ENCODE measurements at regions not wholly inside any gene's neighbourhood (a gene's known extent, or its start where the extent isn't known, plus 50 kb on each side); places are given as distances from the start of the nearest gene placed in this dataset.

DNA sequence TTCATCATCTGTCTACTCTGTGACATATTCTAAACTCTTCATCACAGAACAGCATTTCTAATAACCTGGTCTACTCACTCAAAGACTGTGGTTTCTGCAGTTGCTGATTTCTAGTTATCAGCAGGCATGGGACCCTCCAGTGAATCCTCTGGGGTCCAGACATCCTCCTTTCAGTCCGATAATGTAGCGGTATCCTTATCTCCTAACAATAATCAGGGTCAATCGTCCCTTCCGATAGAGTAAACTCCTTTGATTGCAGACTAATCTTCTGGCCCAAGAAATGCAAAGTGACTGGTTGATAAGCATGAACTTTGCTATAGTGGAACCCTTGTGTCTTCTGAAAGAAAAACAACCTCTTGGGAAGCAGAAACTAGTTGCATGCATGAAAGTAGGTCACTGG, 1209.8 kb upstream of the CELF2 start:
- intact Hi-C loops (cut with DNase I) = no loop called here
- DNase-seq (ENCODE audit: extremely low spot score in 2 of 2) = no peak
- TF ChIP-seq POLR2AphosphoS5 (IDR thresholded peaks at IDR 0.05; ENCODE audit: insufficient read depth in 1 of 2, low read depth in 1 of 2) (no peak), POLR2A (IDR thresholded peaks at IDR 0.05) (no peak), CTCF (IDR thresholded peaks at IDR 0.05) (no peak)

DNA sequence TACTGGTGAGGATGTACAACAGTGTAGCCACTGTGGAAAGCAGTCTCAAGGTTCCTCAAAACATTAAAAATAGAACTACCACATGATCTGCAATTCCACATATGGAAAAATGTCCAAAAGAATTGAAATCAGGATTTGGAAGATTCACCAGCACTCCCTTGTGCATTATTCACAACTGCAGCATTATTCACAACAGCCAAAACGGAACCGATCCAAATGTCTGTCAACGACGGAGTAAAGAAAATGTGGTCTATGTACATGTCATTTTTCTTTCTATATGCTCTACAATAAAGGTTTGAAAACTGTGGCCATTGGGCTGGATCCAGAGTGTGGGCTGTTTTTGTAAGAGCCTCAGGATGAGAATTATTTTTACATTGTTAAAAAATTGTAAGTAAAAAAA, 1206.1 kb upstream of the CELF2 start:
- Histone ChIP-seq H3K27ac (no peak overlapping the region), H3K27me3 (no peaks in the 10 kb centered on the region), H3K36me3 (no peaks in the 10 kb centered on the region), H3K4me3 (no peak overlapping the region), H3K4me1 (no peaks in the 10 kb centered on the region), H3K9me3 (no peaks in the 10 kb centered on the region)
- intact Hi-C loops (cut with DNase I) = no loop called here
- DNase-seq (ENCODE audit: extremely low spot score in 2 of 2) = no peak
- TF ChIP-seq POLR2AphosphoS5 (IDR thresholded peaks at IDR 0.05; ENCODE audit: insufficient read depth in 1 of 2, low read depth in 1 of 2) (no peak), POLR2A (IDR thresholded peaks at IDR 0.05) (no peak), CTCF (IDR thresholded peaks at IDR 0.05) (no peak)

More for the DNA sequence above, 1209.8 kb upstream of the CELF2 start:
- Histone ChIP-seq H3K4me1 (no peaks in the 10 kb centered on the region), H3K36me3 (no peaks in the 10 kb centered on the region), H3K27me3 (no peaks in the 10 kb centered on the region), H3K4me3 (no peak overlapping the region), H3K9me3 (no peaks in the 10 kb centered on the region), H3K27ac (no peak overlapping the region)

GRCh38 chr10:9814285-9814864, 1203.3 kb upstream of the CELF2 start:
- intact Hi-C loops (cut with DNase I) = no loop called here
- Histone ChIP-seq H3K27me3 (no peaks in the 10 kb centered on the region), H3K4me3 (no peak overlapping the region), H3K27ac (no peak overlapping the region), H3K36me3 (no peaks in the 10 kb centered on the region), H3K4me1 (no peaks in the 10 kb centered on the region), H3K9me3 (no peaks in the 10 kb centered on the region)
- DNase-seq (ENCODE audit: extremely low spot score in 2 of 2) = no peak
- TF ChIP-seq CTCF (IDR thresholded peaks at IDR 0.05) = no peak
- no peak for TF ChIP-seq POLR2A (IDR thresholded peaks at IDR 0.05)
- TF ChIP-seq POLR2AphosphoS5 (IDR thresholded peaks at IDR 0.05; ENCODE audit: insufficient read depth in 1 of 2, low read depth in 1 of 2) = no peak

GRCh38 chr10:9819756-9820494, 1197.7 kb upstream of the CELF2 start:
- H3K27ac ChIP-seq = no peak overlapping the region
- H3K9me3 ChIP-seq = no peaks in the 10 kb centered on the region
- H3K27me3 ChIP-seq = no peaks in the 10 kb centered on the region
- H3K4me3 ChIP-seq = no peak overlapping the region
- TF ChIP-seq CTCF (IDR thresholded peaks at IDR 0.05) (no peak), POLR2A (IDR thresholded peaks at IDR 0.05) (no peak), POLR2AphosphoS5 (IDR thresholded peaks at IDR 0.05; ENCODE audit: insufficient read depth in 1 of 2, low read depth in 1 of 2) (no peak)
- DNase-seq (ENCODE audit: extremely low spot score in 2 of 2) = no peak
- no peaks in the 10 kb centered on the region for H3K36me3 ChIP-seq
- H3K4me1 ChIP-seq = no peaks in the 10 kb centered on the region
- intact Hi-C loops (cut with DNase I) = no loop called here

- H3K36me3 ChIP-seq = no peaks in the 10 kb centered on the region
- H3K27ac ChIP-seq = no peak overlapping the region
- no peak for TF ChIP-seq POLR2AphosphoS5 (IDR thresholded peaks at IDR 0.05; ENCODE audit: insufficient read depth in 1 of 2, low read depth in 1 of 2)
- no peak for TF ChIP-seq POLR2A (IDR thresholded peaks at IDR 0.05)
- TF ChIP-seq CTCF (IDR thresholded peaks at IDR 0.05) = no peak
- no peak for DNase-seq (ENCODE audit: extremely low spot score in 2 of 2)
- intact Hi-C loops (cut with DNase I) = no loop called here
- no peaks in the 10 kb centered on the region for H3K4me1 ChIP-seq
- no peaks in the 10 kb centered on the region for H3K9me3 ChIP-seq
- no peaks in the 10 kb centered on the region for H3K27me3 ChIP-seq
- H3K4me3 ChIP-seq = no peak overlapping the region
Measured at GRCh38 chr10:9823268-9823930, 1194.3 kb upstream of the CELF2 start.
